Esophagus squamous epithelium (tissue), 4 donors: ENCODE measurements at regions not wholly inside any gene's neighbourhood (a gene's known extent, or its start where the extent isn't known, plus 50 kb on each side); places are given as distances from the start of the nearest gene placed in this dataset.

ENCODE experiments used
- CTCF ChIP-seq, 6 experiments: fragments of 450-650 bp in 4 of 6; fragments of 200-600 bp in 2 of 6; sonication (generic) in 2 of 6; IDR thresholded peaks; one replicate each; pipeline ENCODE4 v1.5.1; 2016 to 2019; ENCODE audit warnings: antibody characterized with exemption in 6 of 6, mild to moderate bottlenecking in 4 of 6, moderate library complexity in 4 of 6
- POLR2A ChIP-seq, 4 donors: fragments of 450-650 bp; IDR thresholded peaks; one replicate each; pipeline ENCODE4 v1.6.1; 2017; ENCODE audit warnings: antibody characterized with exemption in 4 of 4, mild to moderate bottlenecking in 4 of 4, moderate library complexity in 3 of 4

- TF ChIP-seq CTCF (IDR thresholded peaks at IDR 0.05) (no peak), POLR2A (IDR thresholded peaks at IDR 0.05) (no peak)
Observed at GRCh38 chr20:59437601-59438031, 137.2 kb downstream of the EDN3 start.
